Ishikawa (cell line): ENCODE measurements at regions not wholly inside any gene's neighbourhood (a gene's known extent, or its start where the extent isn't known, plus 50 kb on each side); places are given as distances from the start of the nearest gene placed in this dataset.

Experiments used
- CEBPB ChIP-seq: IDR thresholded peaks from 2 replicates; pipeline ENCODE4 v1.6.1; 2012
- CREB1 ChIP-seq: IDR thresholded peaks from 2 replicates; pipeline ENCODE4 v1.6.1; 2012; ENCODE audit warnings: low read depth
- EP300 ChIP-seq: IDR thresholded peaks from 2 replicates; pipeline ENCODE4 v1.6.1; 2012; ENCODE audit warnings: borderline replicate concordance
- FOXM1 ChIP-seq: IDR thresholded peaks from 2 replicates; pipeline ENCODE4 v1.6.1; 2012; ENCODE audit warnings: low read depth, borderline replicate concordance
- MAX ChIP-seq: IDR thresholded peaks from 2 replicates; pipeline ENCODE4 v1.6.1; 2012
- NFIC ChIP-seq: IDR thresholded peaks from 2 replicates; pipeline ENCODE4 v1.6.1; 2012
- RAD21 ChIP-seq: IDR thresholded peaks from 2 replicates; pipeline ENCODE4 v1.6.1; 2012; ENCODE audit warnings: low read depth
- TAF1 ChIP-seq: IDR thresholded peaks from 2 replicates; pipeline ENCODE4 v1.6.1; 2012; ENCODE audit warnings: low read depth, mild to moderate bottlenecking
- TCF12 ChIP-seq: IDR thresholded peaks from 2 replicates; pipeline ENCODE4 v1.6.1; 2012; ENCODE audit warnings: low read depth
- USF1 ChIP-seq: IDR thresholded peaks from 2 replicates; pipeline ENCODE4 v1.6.1; 2012
- YY1 ChIP-seq: IDR thresholded peaks from 2 replicates; pipeline ENCODE4 v1.6.1; 2012; ENCODE audit warnings: low read depth
- TF ChIP-seq, protein P1 (sequence below): IDR thresholded peaks from 2 replicates; pipeline ENCODE4 v1.6.1; 2012; ENCODE audit warnings: low read depth, mild to moderate bottlenecking

- no peak for TF ChIP-seq YY1
- TF ChIP-seq MAX = no peak
- no peak for TF ChIP-seq CEBPB
- TF ChIP-seq EP300 = no peak
- TF ChIP-seq, protein P1, sequence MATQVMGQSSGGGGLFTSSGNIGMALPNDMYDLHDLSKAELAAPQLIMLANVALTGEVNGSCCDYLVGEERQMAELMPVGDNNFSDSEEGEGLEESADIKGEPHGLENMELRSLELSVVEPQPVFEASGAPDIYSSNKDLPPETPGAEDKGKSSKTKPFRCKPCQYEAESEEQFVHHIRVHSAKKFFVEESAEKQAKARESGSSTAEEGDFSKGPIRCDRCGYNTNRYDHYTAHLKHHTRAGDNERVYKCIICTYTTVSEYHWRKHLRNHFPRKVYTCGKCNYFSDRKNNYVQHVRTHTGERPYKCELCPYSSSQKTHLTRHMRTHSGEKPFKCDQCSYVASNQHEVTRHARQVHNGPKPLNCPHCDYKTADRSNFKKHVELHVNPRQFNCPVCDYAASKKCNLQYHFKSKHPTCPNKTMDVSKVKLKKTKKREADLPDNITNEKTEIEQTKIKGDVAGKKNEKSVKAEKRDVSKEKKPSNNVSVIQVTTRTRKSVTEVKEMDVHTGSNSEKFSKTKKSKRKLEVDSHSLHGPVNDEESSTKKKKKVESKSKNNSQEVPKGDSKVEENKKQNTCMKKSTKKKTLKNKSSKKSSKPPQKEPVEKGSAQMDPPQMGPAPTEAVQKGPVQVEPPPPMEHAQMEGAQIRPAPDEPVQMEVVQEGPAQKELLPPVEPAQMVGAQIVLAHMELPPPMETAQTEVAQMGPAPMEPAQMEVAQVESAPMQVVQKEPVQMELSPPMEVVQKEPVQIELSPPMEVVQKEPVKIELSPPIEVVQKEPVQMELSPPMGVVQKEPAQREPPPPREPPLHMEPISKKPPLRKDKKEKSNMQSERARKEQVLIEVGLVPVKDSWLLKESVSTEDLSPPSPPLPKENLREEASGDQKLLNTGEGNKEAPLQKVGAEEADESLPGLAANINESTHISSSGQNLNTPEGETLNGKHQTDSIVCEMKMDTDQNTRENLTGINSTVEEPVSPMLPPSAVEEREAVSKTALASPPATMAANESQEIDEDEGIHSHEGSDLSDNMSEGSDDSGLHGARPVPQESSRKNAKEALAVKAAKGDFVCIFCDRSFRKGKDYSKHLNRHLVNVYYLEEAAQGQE = no peak
- no peak for TF ChIP-seq RAD21
- TF ChIP-seq NFIC = no peak
- TF ChIP-seq TCF12 = no peak
- no peak for TF ChIP-seq CREB1
- TF ChIP-seq USF1 = no peak
- TF ChIP-seq TAF1 = no peak
- no peak for TF ChIP-seq FOXM1
Observed at GRCh38 chr6:100188754-100189153, 194.7 kb upstream of the MCHR2 start.
